Neural progenitor cell (in vitro differentiated cells): ENCODE measurements at regions not wholly inside any gene's neighbourhood (a gene's known extent, or its start where the extent isn't known, plus 50 kb on each side); places are given as distances from the start of the nearest gene placed in this dataset.
"Not testable (repeated sequence)": the region's sequence is repeated elsewhere in the genome, so short reads cannot be mapped to it uniquely, and the experiment has no call there.

Experiments used
- CTCF ChIP-seq: fragments of 200-600 bp; sonication (generic); IDR thresholded peaks from 2 replicates; pipeline ENCODE4 v1.5.1; 2017; ENCODE audit warnings: antibody characterized with exemption, mild to moderate bottlenecking
- EZH2 ChIP-seq: fragments of 200-600 bp; sonication (generic); IDR thresholded peaks from 2 replicates; pipeline ENCODE4 v1.6.1; 2017; ENCODE audit warnings: antibody characterized with exemption, mild to moderate bottlenecking, moderate library complexity
- EZH2phosphoT487 ChIP-seq: fragments of 200-600 bp; sonication (generic); IDR thresholded peaks from 2 replicates; pipeline ENCODE4 v1.6.1; 2017; ENCODE audit warnings: antibody characterized with exemption

- TF ChIP-seq EZH2, CTCF, EZH2phosphoT487: not testable (repeated sequence)
Observed at GRCh38 chr17:18572536-18572935, 71.7 kb downstream of the TBC1D28 start.
